ENCODE measurements at regions not wholly inside any gene's neighbourhood (a gene's known extent, or its start where the extent isn't known, plus 50 kb on each side); places are given as distances from the start of the nearest gene placed in this dataset.

DNA sequence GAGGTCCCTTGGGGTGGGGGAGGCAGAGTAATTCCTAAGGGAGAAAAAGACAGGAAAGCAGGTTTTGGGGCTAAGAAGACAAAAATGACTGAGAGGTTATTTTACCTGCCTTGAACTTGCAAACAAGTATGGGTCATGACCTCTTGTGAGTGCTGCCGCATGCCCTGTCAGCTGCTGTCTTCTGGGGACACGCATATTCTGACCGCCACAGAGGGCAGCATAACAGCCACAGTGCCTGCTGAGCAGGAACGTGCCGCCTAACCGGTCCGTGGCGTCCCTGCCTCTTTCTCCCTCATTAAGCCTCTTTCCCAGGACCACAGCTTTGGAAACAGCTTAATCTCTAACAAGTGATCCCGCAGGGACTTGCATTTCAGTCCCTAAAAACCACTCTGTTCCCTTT, 51.3 kb upstream of the KCNA1 start:
- Mint-ChIP-seq H3K27me3 (ENCODE audit: low read depth) (peaks cover 64% of the 10 kb centered on the region), H3K9me3 (no peaks in the 10 kb centered on the region), H3K4me1 (peaks cover 17% of the 10 kb centered on the region), H3K4me3 (peak overlapping the region; percentile 54), H3K36me3 (ENCODE audit: low read depth) (no peaks in the 10 kb centered on the region), H3K27ac (ENCODE audit: unreplicated experiment) (no peak overlapping the region)
- peak; percentile 8 for DNase-seq (ENCODE audit: low read depth, low spot score)
- TF ChIP-seq, protein P1, sequence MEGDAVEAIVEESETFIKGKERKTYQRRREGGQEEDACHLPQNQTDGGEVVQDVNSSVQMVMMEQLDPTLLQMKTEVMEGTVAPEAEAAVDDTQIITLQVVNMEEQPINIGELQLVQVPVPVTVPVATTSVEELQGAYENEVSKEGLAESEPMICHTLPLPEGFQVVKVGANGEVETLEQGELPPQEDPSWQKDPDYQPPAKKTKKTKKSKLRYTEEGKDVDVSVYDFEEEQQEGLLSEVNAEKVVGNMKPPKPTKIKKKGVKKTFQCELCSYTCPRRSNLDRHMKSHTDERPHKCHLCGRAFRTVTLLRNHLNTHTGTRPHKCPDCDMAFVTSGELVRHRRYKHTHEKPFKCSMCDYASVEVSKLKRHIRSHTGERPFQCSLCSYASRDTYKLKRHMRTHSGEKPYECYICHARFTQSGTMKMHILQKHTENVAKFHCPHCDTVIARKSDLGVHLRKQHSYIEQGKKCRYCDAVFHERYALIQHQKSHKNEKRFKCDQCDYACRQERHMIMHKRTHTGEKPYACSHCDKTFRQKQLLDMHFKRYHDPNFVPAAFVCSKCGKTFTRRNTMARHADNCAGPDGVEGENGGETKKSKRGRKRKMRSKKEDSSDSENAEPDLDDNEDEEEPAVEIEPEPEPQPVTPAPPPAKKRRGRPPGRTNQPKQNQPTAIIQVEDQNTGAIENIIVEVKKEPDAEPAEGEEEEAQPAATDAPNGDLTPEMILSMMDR (conservative IDR thresholded peaks at IDR 0.05), result no peak

DNA sequence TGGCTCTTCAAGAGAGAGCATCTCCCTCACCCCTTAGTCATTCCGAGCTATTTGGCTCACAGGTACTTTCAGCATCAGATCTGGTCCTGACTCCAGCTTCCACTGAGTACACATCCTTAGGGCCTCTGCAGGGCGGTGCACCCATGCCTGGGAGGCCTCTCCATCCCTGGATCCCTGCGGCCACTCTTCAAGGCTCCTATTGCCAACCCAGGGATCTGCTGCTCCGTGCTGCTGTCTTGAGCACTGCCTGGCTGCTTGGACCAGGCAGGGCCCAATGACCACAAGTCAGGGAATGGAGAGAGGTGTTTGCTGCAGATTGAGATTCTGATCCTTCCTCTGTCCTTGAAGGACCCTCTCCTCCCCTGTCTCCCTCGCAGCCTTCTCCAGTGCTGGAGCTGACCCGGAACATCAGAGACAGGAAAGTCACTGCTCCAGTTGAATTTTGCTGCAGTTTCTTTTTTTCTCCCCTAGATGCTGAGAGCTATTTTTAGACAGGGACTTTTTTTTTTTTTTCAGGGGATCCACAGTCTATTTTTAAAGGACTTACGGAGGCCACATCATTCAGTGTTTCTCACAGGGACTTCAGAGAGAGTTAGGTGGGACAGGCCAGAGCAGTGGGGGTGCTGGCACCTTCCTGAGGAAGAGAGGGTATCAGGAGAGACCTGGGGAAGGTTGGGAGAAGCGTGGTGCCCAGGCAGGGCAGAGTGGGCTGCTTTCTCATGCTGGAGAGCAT, 50.1 kb upstream of the KCNA1 start:
- Mint-ChIP-seq H3K4me3 (no peak overlapping the region), H3K4me1 (peaks cover 17% of the 10 kb centered on the region), H3K36me3 (ENCODE audit: low read depth) (no peaks in the 10 kb centered on the region), H3K9me3 (no peaks in the 10 kb centered on the region), H3K27me3 (ENCODE audit: low read depth) (peaks cover 76% of the 10 kb centered on the region), H3K27ac (ENCODE audit: unreplicated experiment) (no peak overlapping the region)
- TF ChIP-seq, protein P1 (conservative IDR thresholded peaks at IDR 0.05), result no peak
- no peak for DNase-seq (ENCODE audit: low read depth, low spot score)

All from neural crest cell (in vitro differentiated cells).